H9 (cell line): ENCODE measurements at regions not wholly inside any gene's neighbourhood (a gene's known extent, or its start where the extent isn't known, plus 50 kb on each side); places are given as distances from the start of the nearest gene placed in this dataset.

ENCODE experiments used
- DNase-seq: peaks from one replicate; pipeline ENCODE4 v3.0.0-alpha.2; 2017
- H2AFZ ChIP-seq: one replicate; pipeline ENCODE4 v1.6.1; 2013; ENCODE audit warnings: mild to moderate bottlenecking, low read length, control low read depth, moderate library complexity
- H2AK5ac ChIP-seq: 2 replicates; pipeline ENCODE4 v1.6.1; 2013; ENCODE audit warnings: low read length, control low read depth, mixed read lengths; ENCODE audit not compliant: insufficient read length
- H2BK120ac ChIP-seq: one replicate; pipeline ENCODE4 v1.6.1; 2013; ENCODE audit warnings: low read depth, mild to moderate bottlenecking, low read length, control low read depth, inconsistent platforms; ENCODE audit not compliant: poor library complexity, severe bottlenecking
- H2BK12ac ChIP-seq: 2 replicates; pipeline ENCODE4 v1.6.1; 2013; ENCODE audit warnings: low read length, control low read depth, mixed read lengths, low read depth; ENCODE audit not compliant: insufficient read length
- H2BK15ac ChIP-seq: 2 replicates; pipeline ENCODE4 v1.6.1; 2013; ENCODE audit warnings: low read depth, low read length, control low read depth
- H2BK20ac ChIP-seq: one replicate; pipeline ENCODE4 v1.6.1; 2013; ENCODE audit warnings: low read depth, mild to moderate bottlenecking, low read length, control low read depth, inconsistent platforms; ENCODE audit not compliant: poor library complexity, severe bottlenecking
- H2BK5ac ChIP-seq: 2 replicates; pipeline ENCODE4 v1.6.1; 2013; ENCODE audit warnings: low read length, control low read depth, mixed read lengths; ENCODE audit not compliant: insufficient read length
- H3K14ac ChIP-seq: 2 replicates; pipeline ENCODE4 v1.6.1; 2013; ENCODE audit warnings: low read length, control low read depth; ENCODE audit not compliant: insufficient read depth
- H3K18ac ChIP-seq: 2 replicates; pipeline ENCODE4 v1.6.1; 2013; ENCODE audit warnings: low read depth, mild to moderate bottlenecking, mixed read lengths, low read length, control low read depth; ENCODE audit not compliant: insufficient read length
- H3K23ac ChIP-seq: 2 replicates; pipeline ENCODE4 v1.6.1; 2013; ENCODE audit warnings: low read length, control low read depth, mixed read lengths, low read depth; ENCODE audit not compliant: insufficient read length
- H3K23me2 ChIP-seq: 2 replicates; pipeline ENCODE4 v1.6.1; 2013; ENCODE audit warnings: low read depth, mild to moderate bottlenecking, mixed read lengths, low read length, control low read depth; ENCODE audit not compliant: insufficient read length, poor library complexity, severe bottlenecking
- H3K27ac ChIP-seq: 2 replicates; pipeline ENCODE4 v1.5.1; 2013; ENCODE audit warnings: low read length, control low read depth, mixed read lengths, low read depth; ENCODE audit not compliant: insufficient read length
- H3K27me3 ChIP-seq: 2 replicates; pipeline ENCODE4 v1.6.1; 2013; ENCODE audit warnings: low read length, control low read depth, inconsistent platforms; ENCODE audit not compliant: insufficient read depth
- H3K4ac ChIP-seq: 2 replicates; pipeline ENCODE4 v1.6.1; 2013; ENCODE audit warnings: low read depth, mild to moderate bottlenecking, control low read depth, inconsistent platforms, low read length, moderate library complexity
- H3K4me1 ChIP-seq: 2 replicates; pipeline ENCODE4 v1.6.1; 2013; ENCODE audit warnings: low read length, control low read depth, inconsistent platforms; ENCODE audit not compliant: insufficient read depth
- H3K4me2 ChIP-seq: 2 replicates; pipeline ENCODE4 v1.6.1; 2013; ENCODE audit warnings: low read length, control low read depth, mixed read lengths; ENCODE audit not compliant: insufficient read length, insufficient read depth
- H3K56ac ChIP-seq: 2 replicates; pipeline ENCODE4 v1.6.1; 2013; ENCODE audit warnings: low read depth, mild to moderate bottlenecking, mixed read lengths, low read length, control low read depth; ENCODE audit not compliant: insufficient read length
- H3K79me1 ChIP-seq: 2 replicates; pipeline ENCODE4 v1.6.1; 2013; ENCODE audit warnings: low read depth, mild to moderate bottlenecking, moderate library complexity, low read length, control low read depth, inconsistent platforms; ENCODE audit not compliant: insufficient read depth, poor library complexity, severe bottlenecking
- H3K79me2 ChIP-seq: 2 replicates; pipeline ENCODE4 v1.6.1; 2013; ENCODE audit warnings: low read length, control low read depth, inconsistent platforms; ENCODE audit not compliant: insufficient read depth
- H3K9ac ChIP-seq: 2 replicates; pipeline ENCODE4 v1.6.1; 2013; ENCODE audit warnings: low read length, control low read depth, mixed read lengths; ENCODE audit not compliant: insufficient read length; ENCODE audit errors: extremely low read depth
- H3K9me3 ChIP-seq: one replicate; pipeline ENCODE4 v1.6.1; 2013; ENCODE audit warnings: low read depth, low read length, inconsistent platforms; ENCODE audit not compliant: control insufficient read depth
- H3T11ph ChIP-seq: one replicate; pipeline ENCODE4 v1.6.1; 2013; ENCODE audit warnings: mild to moderate bottlenecking, low read length, control low read depth, inconsistent platforms
- H4K20me1 ChIP-seq: one replicate; pipeline ENCODE4 v1.6.1; 2013; ENCODE audit not compliant: control insufficient read depth, insufficient read length, insufficient read depth
- H4K5ac ChIP-seq: 2 replicates; pipeline ENCODE4 v1.6.1; 2013; ENCODE audit warnings: low read depth, mild to moderate bottlenecking, mixed read lengths, low read length, control low read depth; ENCODE audit not compliant: insufficient read length
- H4K8ac ChIP-seq: replicated peaks from 2 replicates; pipeline ENCODE4 v1.6.1; 2013; ENCODE audit warnings: low read length, control low read depth, mixed read lengths, low read depth; ENCODE audit not compliant: insufficient read length
- H4K91ac ChIP-seq: 2 replicates; pipeline ENCODE4 v1.6.1; 2013; ENCODE audit warnings: low read depth, mild to moderate bottlenecking, moderate library complexity, mixed read lengths, low read length, control low read depth; ENCODE audit not compliant: insufficient read length
- H3K27ac Mint-ChIP-seq, 3 experiments: 2 replicates in 2 of 3; 3 replicates in 1 of 3; pipeline ENCODE4 v1.8.0; 2020 to 2021; ENCODE audit warnings: mixed read lengths in 3 of 3, mild to moderate bottlenecking in 1 of 3, moderate library complexity in 1 of 3
- H3K27me3 Mint-ChIP-seq: 2 replicates; pipeline ENCODE4 v1.8.0; 2021; ENCODE audit warnings: low read depth, mild to moderate bottlenecking, moderate library complexity, mixed read lengths
- H3K36me3 Mint-ChIP-seq, 3 experiments: 2 replicates in 2 of 3; 3 replicates in 1 of 3; pipeline ENCODE4 v1.8.0; 2020 to 2021; ENCODE audit warnings: low read depth in 3 of 3, mixed read lengths in 3 of 3; ENCODE audit not compliant: insufficient read depth in 1 of 3
- H3K4me1 Mint-ChIP-seq, 2 experiments: 2 replicates each; pipeline ENCODE4 v1.8.0; 2020; ENCODE audit warnings: mixed read lengths in 2 of 2
- H3K4me3 Mint-ChIP-seq, 2 experiments: 2 replicates in 1 of 2; 3 replicates in 1 of 2; pipeline ENCODE4 v1.8.0; 2020 to 2021; ENCODE audit warnings: mild to moderate bottlenecking in 2 of 2, mixed read lengths in 2 of 2, moderate library complexity in 1 of 2
- H3K9me3 Mint-ChIP-seq, 2 experiments: 2 replicates in 1 of 2; 3 replicates in 1 of 2; pipeline ENCODE4 v1.8.0; 2020; ENCODE audit warnings: mild to moderate bottlenecking in 2 of 2, mixed read lengths in 2 of 2, moderate library complexity in 1 of 2
- CTCF ChIP-seq: fragments of 200-600 bp; sonication (generic); conservative IDR thresholded peaks from 3 replicates; pipeline ENCODE4 v1.8.0; 2021; ENCODE audit warnings: antibody characterized with exemption, mild to moderate bottlenecking
- WGBS: extraction: QIAGEN DNeasy Blood & Tissue Kit; methylation state at CpG from one replicate; pipeline ENCODE4 v1.1.7; 2013; ENCODE audit warnings: missing lambda C conversion rate, low lambda C conversion rate, mixed read lengths; ENCODE audit not compliant: insufficient read length; ENCODE audit errors: extremely low coverage; 5-methylcytosine and 5-hydroxymethylcytosine counted together

- no peaks in the 10 kb centered on the region for H3K9me3 ChIP-seq
- no peak overlapping the region for H3K4me2 ChIP-seq
- H2BK12ac ChIP-seq, result no peak overlapping the region
- peaks cover 1% of the 10 kb centered on the region; the same call in 1 of the 2 replicates for H3K27me3 Mint-ChIP-seq
- no peaks in the 10 kb centered on the region for H3K79me1 ChIP-seq
- peaks cover 17 to 35% (median 24%) of the 10 kb centered on the region in 3 experiments for H3K36me3 Mint-ChIP-seq
- no peak for DNase-seq
- no peak overlapping the region for H3K18ac ChIP-seq
- H3K27ac ChIP-seq, result no peak overlapping the region
- H3K4me1 ChIP-seq, result no peaks in the 10 kb centered on the region
- H4K8ac ChIP-seq, result no peak overlapping the region
- no peak overlapping the region for H2BK15ac ChIP-seq
- no peak overlapping the region for H3K4ac ChIP-seq
- no peak overlapping the region for H3K9ac ChIP-seq
- no peak overlapping the region for H3T11ph ChIP-seq
- H2BK20ac ChIP-seq, result no peak overlapping the region
- H4K91ac ChIP-seq, result no peak overlapping the region
- H3K27me3 ChIP-seq, result no peaks in the 10 kb centered on the region
- no peak overlapping the region for H2BK5ac ChIP-seq
- H3K23ac ChIP-seq, result no peak overlapping the region
- no peak overlapping the region for H3K56ac ChIP-seq
- H3K4me1 Mint-ChIP-seq, result peaks cover 13 to 17% of the 10 kb centered on the region in 2 experiments
- H3K23me2 ChIP-seq, result no peaks in the 10 kb centered on the region
- no peak overlapping the region for H2BK120ac ChIP-seq
- H3K4me3 Mint-ChIP-seq, result no peak overlapping the region
- no peak overlapping the region for H4K5ac ChIP-seq
- no peak for TF ChIP-seq CTCF
- no CpG with 5 or more reads among the region's 3 CpGs for WGBS
- peaks cover 13 to 31% of the 10 kb centered on the region in 2 experiments for H3K9me3 Mint-ChIP-seq
- no peak overlapping the region for H2AFZ ChIP-seq
- H2AK5ac ChIP-seq, result no peak overlapping the region
- no peaks in the 10 kb centered on the region for H4K20me1 ChIP-seq
- H3K14ac ChIP-seq, result no peak overlapping the region
- no peaks in the 10 kb centered on the region for H3K79me2 ChIP-seq
- H3K27ac Mint-ChIP-seq, result no peak overlapping the region
Measured at GRCh38 chr7:17462131-17462631, 163.7 kb downstream of the AHR start.
